Rectal smooth muscle tissue (tissue), 1 donor: ENCODE measurements at regions not wholly inside any gene's neighbourhood (a gene's known extent, or its start where the extent isn't known, plus 50 kb on each side); places are given as distances from the start of the nearest gene placed in this dataset.

Experiments used
- H3K27ac ChIP-seq: one replicate; pipeline ENCODE4 v1.7.0; 2013; ENCODE audit warnings: low read depth, low read length, inconsistent platforms
- H3K27me3 ChIP-seq: one replicate; pipeline ENCODE4 v1.7.0; 2013; ENCODE audit warnings: low read length; ENCODE audit not compliant: control insufficient read depth, insufficient read depth
- H3K36me3 ChIP-seq: one replicate; pipeline ENCODE4 v1.7.0; 2013; ENCODE audit warnings: low read length; ENCODE audit not compliant: control insufficient read depth, insufficient read depth
- H3K4me1 ChIP-seq: one replicate; pipeline ENCODE4 v1.7.0; 2013; ENCODE audit warnings: low read length; ENCODE audit not compliant: control insufficient read depth, insufficient read depth
- H3K4me3 ChIP-seq: one replicate; pipeline ENCODE4 v1.7.0; 2013; ENCODE audit warnings: low read length
- H3K9ac ChIP-seq: one replicate; pipeline ENCODE4 v1.7.0; 2013; ENCODE audit warnings: low read length

DNA sequence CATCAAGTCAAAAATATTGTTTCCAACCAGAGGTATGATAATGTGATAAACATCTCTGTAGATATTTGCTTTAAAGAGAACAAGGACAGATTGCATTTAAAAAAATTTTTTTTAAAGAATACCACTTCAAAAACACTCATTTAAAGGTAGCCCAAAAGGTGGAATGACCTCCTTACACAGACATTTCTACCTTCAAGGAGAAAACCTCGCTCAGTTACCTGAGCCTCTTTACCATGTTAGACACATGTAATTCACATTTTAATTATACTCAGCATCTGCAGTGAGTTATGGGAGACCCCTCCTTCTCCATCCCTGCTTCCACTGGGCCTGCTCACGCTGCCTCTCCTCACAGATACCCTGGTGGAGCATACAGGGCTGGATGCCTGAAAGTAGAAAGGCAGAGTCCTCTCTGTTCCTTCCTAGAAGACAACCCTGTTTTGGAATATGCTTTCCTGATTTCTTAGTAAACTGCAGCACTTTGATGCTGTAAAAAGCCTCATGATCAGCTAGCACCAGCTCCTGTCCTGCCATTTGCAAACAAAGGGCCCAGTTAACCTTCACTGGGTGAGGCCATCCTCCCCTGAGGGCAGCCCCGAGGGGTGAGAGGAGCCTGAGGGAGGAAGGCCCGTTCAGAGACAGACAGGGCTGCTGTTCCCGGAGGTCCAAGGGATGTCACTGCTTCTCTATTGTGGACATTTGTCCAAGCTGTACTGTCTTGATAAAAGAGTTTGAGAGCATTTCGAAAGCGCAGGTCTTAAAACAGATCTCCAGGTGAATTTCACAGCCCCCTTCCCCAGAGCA, 117.8 kb downstream of the IRS2 start:
- Histone ChIP-seq H3K4me3 (no peak overlapping the region), H3K36me3 (no peaks in the 10 kb centered on the region), H3K4me1 (no peaks in the 10 kb centered on the region), H3K9ac (no peak overlapping the region), H3K27me3 (no peaks in the 10 kb centered on the region), H3K27ac (no peak overlapping the region)

- no peak overlapping the region for H3K4me3 ChIP-seq
- no peaks in the 10 kb centered on the region for H3K4me1 ChIP-seq
- no peaks in the 10 kb centered on the region for H3K36me3 ChIP-seq
- no peak overlapping the region for H3K9ac ChIP-seq
- H3K27me3 ChIP-seq: no peaks in the 10 kb centered on the region
- H3K27ac ChIP-seq: no peak overlapping the region
Observed at GRCh38 chr13:109667807-109668291, 118.5 kb downstream of the IRS2 start.

GRCh38 chr13:109667056-109667455, 119.3 kb downstream of the IRS2 start:
- H3K27ac ChIP-seq: no peak overlapping the region
- H3K4me3 ChIP-seq: no peak overlapping the region
- H3K36me3 ChIP-seq: no peaks in the 10 kb centered on the region
- H3K4me1 ChIP-seq: no peaks in the 10 kb centered on the region
- no peak overlapping the region for H3K9ac ChIP-seq
- H3K27me3 ChIP-seq: no peaks in the 10 kb centered on the region

DNA sequence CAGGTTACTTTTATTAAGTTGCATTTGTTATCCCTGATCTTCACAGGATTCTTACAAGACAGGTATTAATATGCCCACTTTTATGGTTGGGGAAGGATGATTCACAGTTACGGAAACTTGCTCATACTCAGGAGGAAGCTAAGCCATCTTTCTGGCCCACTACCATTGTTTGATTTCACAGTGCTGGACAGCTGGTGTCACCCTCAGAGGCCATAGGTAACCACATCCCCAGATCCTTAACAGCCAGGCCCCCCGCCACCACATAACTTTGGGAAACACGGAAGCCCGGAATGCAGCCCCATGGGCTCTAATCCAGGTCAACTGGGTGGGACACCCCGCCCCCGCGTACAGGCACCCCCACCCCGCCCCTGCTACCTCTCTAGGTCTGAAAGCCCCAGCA, 119.7 kb downstream of the IRS2 start:
- Histone ChIP-seq H3K4me1 (no peaks in the 10 kb centered on the region), H3K27ac (no peak overlapping the region), H3K36me3 (no peaks in the 10 kb centered on the region), H3K4me3 (no peak overlapping the region), H3K9ac (no peak overlapping the region), H3K27me3 (no peaks in the 10 kb centered on the region)

- H3K36me3 ChIP-seq: no peaks in the 10 kb centered on the region
- no peaks in the 10 kb centered on the region for H3K4me1 ChIP-seq
- no peaks in the 10 kb centered on the region for H3K27me3 ChIP-seq
- H3K27ac ChIP-seq: no peak overlapping the region
- no peak overlapping the region for H3K9ac ChIP-seq
- H3K4me3 ChIP-seq: no peak overlapping the region
Observed at GRCh38 chr13:109665781-109666249, 120.6 kb downstream of the IRS2 start.

DNA sequence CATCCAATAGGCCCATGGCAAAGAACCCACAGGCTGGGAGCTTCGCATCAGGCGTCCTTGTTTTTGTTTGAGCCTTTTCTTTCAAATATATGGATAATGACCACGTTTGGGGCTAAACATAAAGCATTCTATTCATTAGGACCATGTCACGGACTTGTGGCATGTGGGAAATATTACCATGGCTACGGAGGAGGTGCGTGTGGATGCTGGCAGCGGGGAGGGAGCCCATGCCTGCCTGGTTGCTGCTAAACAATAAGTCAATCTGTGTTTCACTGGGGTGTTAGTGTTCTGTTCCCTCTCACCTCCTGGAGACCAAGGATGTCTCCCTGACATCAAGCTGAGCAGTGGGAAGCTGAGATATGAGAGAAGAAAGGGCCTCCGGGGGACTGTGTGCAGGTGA, 121.1 kb downstream of the IRS2 start:
- H3K4me1 ChIP-seq: no peaks in the 10 kb centered on the region
- H3K36me3 ChIP-seq: no peaks in the 10 kb centered on the region
- no peak overlapping the region for H3K27ac ChIP-seq
- no peak overlapping the region for H3K4me3 ChIP-seq
- H3K27me3 ChIP-seq: no peaks in the 10 kb centered on the region
- H3K9ac ChIP-seq: no peak overlapping the region

DNA sequence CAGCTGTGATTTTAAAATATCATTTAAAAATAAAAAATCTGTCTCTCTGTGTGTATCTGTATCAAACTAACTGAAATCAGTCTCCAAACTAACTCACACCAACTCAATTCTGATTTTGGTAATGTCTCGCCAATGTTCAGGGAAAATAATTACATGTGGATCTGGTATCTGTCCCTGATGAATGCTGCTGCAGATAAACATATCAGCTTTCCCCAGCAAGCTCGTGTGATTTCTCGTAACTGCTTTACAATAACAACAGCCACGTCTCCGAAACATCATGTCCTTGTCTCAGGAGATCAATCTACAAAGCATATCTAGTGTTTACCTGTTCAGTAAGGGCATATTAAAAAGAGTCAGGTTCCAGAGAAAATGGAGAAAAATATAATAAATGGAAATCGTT, 129.0 kb downstream of the IRS2 start:
- Histone ChIP-seq H3K36me3 (no peaks in the 10 kb centered on the region), H3K27me3 (no peaks in the 10 kb centered on the region), H3K9ac (no peak overlapping the region), H3K27ac (no peak overlapping the region), H3K4me1 (no peaks in the 10 kb centered on the region), H3K4me3 (no peak overlapping the region)

GRCh38 chr13:109656206-109656605, 130.2 kb downstream of the IRS2 start:
- no peaks in the 10 kb centered on the region for H3K4me1 ChIP-seq
- no peak overlapping the region for H3K4me3 ChIP-seq
- H3K27ac ChIP-seq: no peak overlapping the region
- no peaks in the 10 kb centered on the region for H3K36me3 ChIP-seq
- H3K9ac ChIP-seq: no peak overlapping the region
- no peaks in the 10 kb centered on the region for H3K27me3 ChIP-seq

DNA sequence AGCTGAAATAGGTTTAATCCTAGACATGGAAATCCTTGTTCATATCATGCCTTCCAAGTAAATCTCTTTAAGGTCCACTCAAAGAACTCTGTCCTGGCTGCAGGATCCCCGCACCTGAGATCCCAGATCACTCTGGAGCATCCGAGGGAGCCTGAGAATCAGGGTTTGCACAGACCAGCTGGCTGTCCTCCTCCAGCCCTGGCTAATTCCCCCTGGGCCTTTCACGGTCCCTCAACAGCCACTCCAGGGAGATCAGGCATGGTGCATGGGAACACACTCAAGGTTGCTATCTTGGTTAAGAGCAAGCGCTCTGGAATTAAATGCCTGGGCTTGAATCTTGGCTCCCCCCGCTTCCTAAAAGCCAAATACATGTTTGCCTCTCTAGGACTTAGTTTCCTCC, 130.8 kb downstream of the IRS2 start:
- Histone ChIP-seq H3K4me3 (no peak overlapping the region), H3K27me3 (no peaks in the 10 kb centered on the region), H3K36me3 (no peaks in the 10 kb centered on the region), H3K27ac (no peak overlapping the region), H3K4me1 (no peaks in the 10 kb centered on the region), H3K9ac (no peak overlapping the region)

GRCh38 chr13:109655206-109655600, 131.2 kb downstream of the IRS2 start:
- Histone ChIP-seq H3K4me3 (no peak overlapping the region), H3K27ac (no peak overlapping the region), H3K9ac (no peak overlapping the region), H3K27me3 (no peaks in the 10 kb centered on the region), H3K4me1 (no peaks in the 10 kb centered on the region), H3K36me3 (no peaks in the 10 kb centered on the region)

GRCh38 chr13:109654341-109655205, 131.8 kb downstream of the IRS2 start:
- Histone ChIP-seq H3K4me3 (no peak overlapping the region), H3K36me3 (no peaks in the 10 kb centered on the region), H3K9ac (no peak overlapping the region), H3K4me1 (no peaks in the 10 kb centered on the region), H3K27ac (no peak overlapping the region), H3K27me3 (no peaks in the 10 kb centered on the region)

GRCh38 chr13:109652531-109652930, 133.9 kb downstream of the IRS2 start:
- H3K9ac ChIP-seq: no peak overlapping the region
- no peaks in the 10 kb centered on the region for H3K27me3 ChIP-seq
- no peaks in the 10 kb centered on the region for H3K36me3 ChIP-seq
- H3K27ac ChIP-seq: no peak overlapping the region
- H3K4me3 ChIP-seq: no peak overlapping the region
- no peaks in the 10 kb centered on the region for H3K4me1 ChIP-seq
